Epidermal melanocyte (primary cell): ENCODE measurements at regions not wholly inside any gene's neighbourhood (a gene's known extent, or its start where the extent isn't known, plus 50 kb on each side); places are given as distances from the start of the nearest gene placed in this dataset.

Source experiments
- DNase-seq: peaks from one replicate; pipeline ENCODE4 v3.0.0; 2011; ENCODE audit warnings: low spot score; ENCODE audit not compliant: insufficient read length

DNA sequence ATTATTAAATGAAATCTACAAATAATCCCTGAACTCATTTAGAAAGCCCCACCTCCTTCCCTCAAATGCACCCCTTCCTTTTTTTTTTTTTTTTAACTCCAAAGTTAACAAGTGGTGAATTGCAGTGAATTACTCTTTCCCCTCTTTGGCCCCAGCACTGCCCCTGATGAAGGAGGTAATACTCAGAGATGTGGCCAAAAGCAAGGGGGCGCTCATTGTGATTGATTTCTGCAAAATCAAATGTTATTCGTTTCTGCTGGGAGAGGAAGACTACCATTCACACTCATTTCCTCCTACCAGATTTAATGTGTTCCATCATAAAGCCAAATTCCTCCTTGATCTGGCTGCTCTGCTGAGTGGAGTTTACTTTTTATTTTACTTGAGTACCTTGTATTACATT lies 259.4 kb downstream of the GPD2 start:
- no peak for DNase-seq

DNA sequence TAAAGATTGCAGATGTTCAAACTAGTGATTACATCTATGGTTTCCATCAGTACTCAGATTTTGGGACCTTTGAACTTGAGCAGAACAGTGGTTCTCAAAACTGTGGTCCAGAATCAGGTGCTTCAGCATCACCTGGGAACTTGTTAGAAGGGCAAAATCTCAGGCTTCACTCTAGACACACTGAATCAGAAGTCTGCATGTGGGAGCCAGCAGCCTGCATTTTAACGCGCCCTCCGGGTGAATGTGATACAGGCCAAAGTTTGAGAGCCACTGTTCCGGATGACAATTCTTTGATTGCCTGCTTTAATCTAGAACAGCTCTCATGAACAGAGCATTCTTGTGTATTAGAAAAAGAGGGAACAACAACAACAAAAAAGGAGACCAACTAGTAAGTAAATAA lies 261.7 kb downstream of the GPD2 start:
- DNase-seq = no peak

DNA sequence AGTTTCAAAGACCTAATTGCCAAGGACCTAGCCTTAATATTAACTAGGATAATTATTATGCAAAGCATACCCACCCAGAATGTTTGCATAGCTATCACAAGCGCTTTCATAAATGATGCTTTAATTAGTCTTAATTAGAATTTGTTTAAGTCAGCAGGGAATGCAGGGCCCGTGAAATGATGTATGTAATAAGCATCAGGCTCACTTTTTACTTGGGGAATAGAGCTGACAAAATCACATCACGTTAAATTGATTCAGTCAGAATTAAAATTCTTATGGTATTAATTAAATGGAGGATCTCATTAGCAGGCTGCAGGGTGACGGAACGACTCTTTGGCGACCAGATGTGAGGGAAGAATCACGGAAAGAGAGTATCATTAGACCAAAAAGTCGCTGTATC lies 264.5 kb downstream of the GPD2 start:
- no peak for DNase-seq

DNA sequence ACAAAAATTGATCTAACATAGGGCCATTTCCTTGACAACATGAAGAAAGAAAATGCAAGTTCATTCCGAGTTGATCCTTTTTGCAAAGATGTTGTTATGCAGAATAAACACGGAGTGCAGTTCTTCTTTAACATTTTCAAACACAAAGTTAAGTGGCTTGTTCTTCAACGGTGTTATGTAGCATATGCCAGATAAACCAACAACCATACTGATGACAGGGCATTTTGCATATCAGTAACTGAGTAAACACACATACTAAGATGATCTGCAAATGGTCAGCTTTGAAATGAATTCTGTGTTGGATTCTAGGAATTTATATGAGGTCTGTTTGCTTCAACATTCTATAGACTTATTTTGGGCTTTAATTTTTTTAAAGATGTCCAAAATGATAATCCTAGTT lies 266.4 kb downstream of the GPD2 start:
- DNase-seq = no peak

GRCh38 chr2:156703642-156704041 lies 267.5 kb downstream of the GPD2 start:
- DNase-seq = no peak

- DNase-seq = no peak
Measured at GRCh38 chr2:156704132-156704531, 268.0 kb downstream of the GPD2 start.

DNA sequence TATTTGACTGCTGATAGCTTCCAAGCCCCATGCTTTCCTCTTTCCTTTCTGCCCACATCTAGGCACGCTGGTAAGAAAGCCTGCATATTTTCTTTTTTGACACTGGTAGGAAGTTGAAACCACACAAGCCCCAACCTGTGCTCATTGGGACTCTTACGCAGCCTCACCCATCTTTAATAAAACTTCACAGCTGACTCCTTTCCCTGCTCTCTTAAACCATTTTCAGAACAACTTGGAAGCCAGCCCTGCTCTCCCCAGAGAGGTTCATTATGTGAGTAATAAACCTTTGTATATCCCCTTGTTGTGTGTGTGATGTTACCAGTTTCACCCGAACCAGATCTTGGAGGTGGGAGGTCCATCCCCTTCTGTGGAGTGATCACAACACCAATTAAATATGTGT lies 268.4 kb downstream of the GPD2 start:
- DNase-seq = no peak

GRCh38 chr2:156706576-156706975 lies 270.4 kb downstream of the GPD2 start:
- DNase-seq = no peak

DNA sequence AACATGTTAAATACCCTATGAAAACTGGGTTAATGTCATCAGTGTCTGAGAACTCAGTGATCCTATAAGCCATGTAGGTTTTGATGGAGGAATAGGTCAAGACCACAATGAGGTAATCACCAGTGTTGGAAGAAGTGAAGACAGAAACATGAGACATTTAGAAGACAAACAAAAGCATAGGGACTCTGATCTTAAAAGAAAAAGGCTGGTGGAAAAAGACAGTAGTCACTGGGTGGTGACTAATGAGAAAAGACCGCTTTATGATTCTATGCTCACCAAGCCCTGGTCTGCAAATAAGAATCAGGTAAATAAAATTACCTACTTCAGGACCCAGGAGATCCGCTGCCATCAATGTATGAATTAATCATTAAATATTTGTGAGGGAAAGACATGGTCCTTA lies 271.9 kb downstream of the GPD2 start:
- DNase-seq = no peak

- no peak for DNase-seq
Measured at GRCh38 chr2:156709091-156709490, 272.9 kb downstream of the GPD2 start.

GRCh38 chr2:156719036-156719435 lies 282.9 kb downstream of the GPD2 start:
- DNase-seq = no peak

DNA sequence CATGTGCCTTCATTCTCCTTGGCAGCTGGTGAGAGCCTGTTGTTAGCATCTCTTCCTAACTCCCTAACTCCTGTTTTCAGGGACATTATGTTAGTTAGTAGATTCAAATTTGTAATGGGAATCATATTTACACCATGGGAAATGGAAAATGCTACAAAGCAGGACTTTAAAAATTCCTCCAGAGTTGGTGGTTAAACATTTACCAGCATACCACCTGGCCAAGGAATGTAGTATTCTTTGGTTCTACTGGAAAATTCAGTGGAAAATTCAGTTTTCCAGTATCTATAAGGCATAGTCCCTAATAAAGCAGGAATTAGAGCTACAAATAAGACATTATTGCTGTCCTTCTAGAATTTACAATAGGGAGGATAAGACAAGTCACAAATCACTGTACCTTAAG lies 291.7 kb downstream of the GPD2 start:
- no peak for DNase-seq

- no peak for DNase-seq
Measured at GRCh38 chr2:156728328-156728727, 292.1 kb downstream of the GPD2 start.

GRCh38 chr2:156731506-156731905 lies 295.3 kb downstream of the GPD2 start:
- DNase-seq = no peak

DNA sequence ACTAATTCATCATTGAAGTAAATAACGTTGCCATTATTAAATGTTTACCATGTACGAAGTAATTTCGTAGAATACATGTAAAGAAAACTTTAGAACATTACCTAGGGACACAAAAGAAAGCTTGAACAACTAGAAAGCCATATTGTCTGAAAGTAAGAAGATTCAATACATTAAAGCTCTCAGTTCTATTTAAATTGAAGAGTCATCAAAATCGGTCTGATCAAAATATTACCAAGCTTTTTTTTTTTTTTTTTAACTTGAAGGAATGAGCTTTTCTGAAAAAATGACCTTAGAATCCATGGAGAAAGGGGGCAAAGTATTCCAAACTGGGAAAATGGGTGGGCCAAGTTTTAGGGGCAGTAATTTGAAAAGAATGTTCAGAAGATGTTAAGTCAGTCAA lies 300.8 kb downstream of the GPD2 start:
- DNase-seq = no peak

DNA sequence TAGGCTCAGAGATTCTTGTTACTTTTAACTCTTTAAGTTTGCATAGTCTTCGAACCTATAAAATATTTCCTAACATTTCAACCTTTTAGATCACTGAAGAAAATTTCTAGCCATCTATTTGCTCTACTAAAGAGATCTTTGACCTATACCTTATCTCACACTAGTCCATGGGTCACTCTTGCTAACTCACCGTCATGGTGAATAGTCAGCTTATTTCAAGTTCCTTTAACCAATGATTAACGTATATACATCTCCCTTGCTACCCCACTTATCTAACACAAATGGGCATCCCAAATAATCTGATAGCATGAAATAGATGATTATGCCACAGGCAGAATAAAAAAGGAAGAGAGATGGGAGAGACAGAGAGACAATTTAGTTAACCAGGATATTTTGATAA lies 303.1 kb downstream of the GPD2 start:
- no peak for DNase-seq

DNA sequence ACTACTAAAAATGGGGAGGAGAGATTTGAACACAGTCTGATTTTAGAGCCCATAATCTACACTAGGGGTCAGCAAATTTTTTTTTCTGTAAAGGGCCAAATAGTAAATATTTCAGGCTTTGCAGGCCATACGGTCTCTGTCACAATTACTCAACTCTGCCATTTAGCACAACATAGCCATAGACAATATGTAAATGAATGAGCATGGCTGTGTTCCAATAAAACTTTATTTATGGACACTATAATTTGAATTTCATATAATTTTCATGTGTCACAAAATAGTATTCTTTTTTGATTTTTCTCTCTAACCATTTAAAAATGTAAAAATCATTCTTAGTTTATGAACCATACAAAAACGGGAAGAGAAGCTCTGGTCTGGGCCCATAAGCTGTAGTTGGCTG lies 309.4 kb downstream of the GPD2 start:
- no peak for DNase-seq

GRCh38 chr2:156748221-156748620 lies 312.0 kb downstream of the GPD2 start:
- no peak for DNase-seq

GRCh38 chr2:156752042-156752441 lies 315.9 kb downstream of the GPD2 start:
- DNase-seq = no peak

- DNase-seq = no peak
Measured at GRCh38 chr2:156753766-156754165, 317.6 kb downstream of the GPD2 start.

DNA sequence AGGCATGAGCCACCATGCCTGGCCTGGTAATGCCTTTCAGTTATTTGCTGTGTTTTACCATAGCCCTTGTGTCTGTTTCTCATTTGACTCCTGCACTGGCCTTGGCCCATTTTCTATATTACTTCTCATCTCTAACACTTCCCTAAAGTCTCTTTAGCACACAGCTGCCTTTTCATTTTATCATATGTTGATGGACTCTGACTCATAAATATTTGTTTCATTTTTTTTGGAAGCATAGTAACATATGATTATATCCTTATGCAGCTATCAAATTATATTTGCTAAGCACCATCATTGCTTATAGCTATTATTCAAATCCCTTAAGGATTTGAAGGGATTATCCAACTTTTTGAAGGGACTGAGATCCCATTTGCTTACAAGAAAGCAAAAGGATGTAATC lies 320.3 kb downstream of the GPD2 start:
- no peak for DNase-seq

DNA sequence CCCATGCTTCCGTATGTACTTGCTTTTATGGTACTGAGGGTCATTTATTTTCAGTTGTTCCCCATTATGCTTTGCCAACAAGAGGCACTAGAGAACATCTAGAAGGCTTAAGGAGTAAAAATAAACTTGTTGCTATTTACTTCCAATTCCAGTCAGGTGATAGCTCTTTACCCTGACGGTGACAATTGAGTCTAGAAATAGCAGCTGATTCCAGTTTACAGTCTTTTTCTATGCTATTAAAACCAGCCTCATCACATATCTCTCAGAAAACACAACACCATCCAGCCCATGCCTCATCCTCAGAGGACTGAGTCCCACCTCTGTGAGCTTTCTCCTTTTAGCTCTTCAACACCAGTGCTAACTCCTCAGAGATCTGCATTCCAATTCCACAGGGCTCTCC lies 327.0 kb downstream of the GPD2 start:
- DNase-seq = no peak

DNA sequence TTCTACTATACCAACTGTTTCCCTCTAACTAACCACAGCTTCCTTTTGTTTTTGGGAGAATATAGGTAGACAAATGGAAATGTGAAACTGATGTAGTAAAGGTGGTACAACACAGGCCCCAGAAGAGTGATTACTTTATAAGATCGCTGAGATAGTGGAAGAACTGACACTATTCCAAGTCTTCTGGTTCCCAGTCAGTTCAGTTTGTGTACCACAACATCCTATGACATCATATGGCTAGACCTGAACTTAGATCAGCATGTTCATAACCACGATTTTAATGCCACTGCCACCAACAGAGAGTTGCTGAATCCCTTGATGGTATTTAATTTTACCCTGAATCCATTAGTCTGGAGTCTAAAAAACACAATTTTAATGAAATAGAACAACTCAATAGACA lies 328.9 kb downstream of the GPD2 start:
- DNase-seq = no peak

GRCh38 chr2:156765450-156765849 lies 329.3 kb downstream of the GPD2 start:
- no peak for DNase-seq

DNA sequence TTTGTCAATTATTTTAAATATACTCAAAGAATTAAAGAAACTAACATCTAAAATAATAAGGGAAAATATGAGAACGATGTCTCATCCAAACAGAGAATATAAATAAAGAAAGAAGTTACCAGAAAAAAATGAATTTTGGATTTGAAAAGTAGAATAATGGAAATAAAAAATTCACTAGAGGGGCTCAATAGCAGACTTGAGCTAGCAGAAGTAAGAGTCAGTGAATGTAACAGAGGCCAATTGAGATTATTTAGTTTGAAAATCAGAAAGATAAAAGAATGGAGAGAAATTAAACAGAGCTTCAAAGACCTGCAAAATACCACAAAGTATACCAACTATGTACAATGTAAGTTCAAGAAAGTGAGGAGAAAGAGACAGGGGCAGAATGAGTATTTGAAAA lies 333.6 kb downstream of the GPD2 start:
- DNase-seq = no peak
